A549 (cell line): ENCODE measurements at regions not wholly inside any gene's neighbourhood (a gene's known extent, or its start where the extent isn't known, plus 50 kb on each side); places are given as distances from the start of the nearest gene placed in this dataset.

Experiments used
- ATAC-seq, 2 experiments: fragments of 200-7000 bp in 1 of 2; fragments of >200 bp in 1 of 2; cut with Nextera tagmentation in 1 of 2; cut with Tn5 transposase in 1 of 2; 3 replicates each; pipeline versions ENCODE4 v1.8.0 to v1.9.1; 2018 to 2020; ENCODE audit warnings: mild to moderate bottlenecking in 1 of 2, moderate library complexity in 1 of 2
- CTCF ChIA-PET: fragments of 300-600 bp; sonication (Branson Sonifier 250); formaldehyde crosslinking; extraction: SDS; loops from one replicate; lab custom pipeline; 2021; ENCODE audit warnings: antibody characterized with exemption, inconsistent platforms; lab: Yijun Ruan, JAX
- POLR2A ChIA-PET: fragments of 350-600 bp; formaldehyde crosslinking; extraction: SDS; loops from one replicate; lab custom pipeline; 2021; ENCODE audit warnings: antibody characterized with exemption, inconsistent platforms; lab: Yijun Ruan, JAX
- DNase-seq, 2 experiments: peaks; one replicate each; pipeline versions ENCODE4 v3.0.0 to v3.0.0-alpha.2; 2011 to 2016; ENCODE audit warnings: low read depth in 1 of 2, low spot score in 1 of 2
- FAIRE-seq: peaks from 2 replicates; lab custom pipeline; 2011; peaks lifted over from hg19 to GRCh38; lab: Jason Lieb, UNC
- H3K27ac ChIP-seq, 2 experiments: fragments of >200 bp; sonication (Bioruptor Twin); formaldehyde crosslinking; 3 replicates each; pipeline ENCODE4 v1.5.1; 2016 to 2017
- H3K4me1 ChIP-seq: fragments of >200 bp; sonication (Bioruptor Twin); formaldehyde crosslinking; 3 replicates; pipeline ENCODE4 v1.6.1; 2016
- H3K4me2 ChIP-seq: fragments of >200 bp; sonication (Bioruptor Twin); formaldehyde crosslinking; 3 replicates; pipeline ENCODE4 v1.6.1; 2016
- H3K4me3 ChIP-seq: fragments of >200 bp; sonication (Bioruptor Twin); formaldehyde crosslinking; 3 replicates; pipeline ENCODE4 v1.5.1; 2016
- H3K9me3 ChIP-seq: fragments of >200 bp; sonication (Bioruptor Twin); formaldehyde crosslinking; 3 replicates; pipeline ENCODE4 v1.6.1; 2016
- CBX8 ChIP-seq: fragments of 200-600 bp; sonication (generic); IDR thresholded peaks from 2 replicates; pipeline ENCODE4 v1.6.1; 2016
- CHD4 ChIP-seq: fragments of 200-600 bp; sonication (generic); IDR thresholded peaks from 2 replicates; pipeline ENCODE4 v1.6.1; 2016; ENCODE audit warnings: antibody characterized with exemption, mild to moderate bottlenecking, borderline replicate concordance
- EHMT2 ChIP-seq: fragments of 200-600 bp; sonication (generic); IDR thresholded peaks from 2 replicates; pipeline ENCODE4 v1.6.1; 2016; ENCODE audit warnings: antibody characterized with exemption, low read depth, mild to moderate bottlenecking, moderate library complexity
- ELK1 ChIP-seq: fragments of 150-350 bp; IDR thresholded peaks from 2 replicates; pipeline ENCODE4 v1.6.1; 2014; ENCODE audit warnings: low read depth, mild to moderate bottlenecking, low read length
- ESRRA ChIP-seq: fragments of 150-350 bp; IDR thresholded peaks from 2 replicates; pipeline ENCODE4 v1.6.1; 2014; ENCODE audit warnings: mild to moderate bottlenecking, low read length, borderline replicate concordance
- FOSB ChIP-seq: fragments of 250-450 bp; sonication (Bioruptor Pico); IDR thresholded peaks from 2 replicates; pipeline ENCODE4 v1.5.0; 2020; ENCODE audit warnings: mild to moderate bottlenecking, moderate library complexity
- FOSL2 ChIP-seq, 2 experiments: fragments of 450-650 bp in 1 of 2; fragments of >200 bp in 1 of 2; sonication (Bioruptor Twin) in 1 of 2; formaldehyde crosslinking; IDR thresholded peaks; 2 replicates each; pipeline versions ENCODE4 v1.5.0 to v1.6.1; 2016 to 2020; ENCODE audit warnings: mild to moderate bottlenecking in 1 of 2, moderate library complexity in 1 of 2
- GATA3 ChIP-seq: IDR thresholded peaks from 2 replicates; pipeline ENCODE4 v1.6.1; 2012; ENCODE audit warnings: borderline replicate concordance
- HDAC2 ChIP-seq: fragments of 200-600 bp; sonication (generic); IDR thresholded peaks from 2 replicates; pipeline ENCODE4 v1.6.1; 2016
- HOXB13 ChIP-seq: fragments of 250-450 bp; sonication (Bioruptor Pico); IDR thresholded peaks from 2 replicates; pipeline ENCODE4 v1.5.0; 2020; ENCODE audit warnings: low read depth, mild to moderate bottlenecking, moderate library complexity
- KDM5A ChIP-seq: fragments of 200-600 bp; sonication (generic); IDR thresholded peaks from 2 replicates; pipeline ENCODE4 v1.6.1; 2016; ENCODE audit warnings: antibody characterized with exemption, mild to moderate bottlenecking
- MAZ ChIP-seq: fragments of 150-350 bp; IDR thresholded peaks from 2 replicates; pipeline ENCODE4 v1.6.1; 2014; ENCODE audit warnings: antibody characterized with exemption, low read depth, low read length, borderline replicate concordance
- NR3C1 ChIP-seq: fragments of >200 bp; sonication (Bioruptor Twin); formaldehyde crosslinking; IDR thresholded peaks from 3 replicates; pipeline ENCODE4 v1.6.1; 2017
- PHF8 ChIP-seq: fragments of 200-600 bp; sonication (generic); IDR thresholded peaks from 2 replicates; pipeline ENCODE4 v1.6.1; 2016; ENCODE audit warnings: low read depth, mild to moderate bottlenecking, antibody characterized with exemption, moderate library complexity, borderline replicate concordance
- POLR2AphosphoS2 ChIP-seq: conservative IDR thresholded peaks from 2 replicates; pipeline ENCODE4 v1.6.1; 2012; ENCODE audit warnings: low read length, improper control_type of control experiment, inconsistent platforms
- RARB ChIP-seq: fragments of 250-450 bp; sonication (Bioruptor Pico); IDR thresholded peaks from 2 replicates; pipeline ENCODE4 v1.8.0; 2021; ENCODE audit warnings: mild to moderate bottlenecking, moderate library complexity
- RCOR1 ChIP-seq: fragments of 150-350 bp; IDR thresholded peaks from 2 replicates; pipeline ENCODE4 v1.6.1; 2014; ENCODE audit warnings: antibody characterized with exemption, low read length, low read depth
- RNF2 ChIP-seq: fragments of 200-600 bp; sonication (generic); IDR thresholded peaks from 2 replicates; pipeline ENCODE4 v1.6.1; 2016; ENCODE audit warnings: low read depth, mild to moderate bottlenecking, antibody characterized with exemption, moderate library complexity, borderline replicate concordance
- TFCP2L1 ChIP-seq: fragments of 250-450 bp; sonication (Bioruptor Pico); IDR thresholded peaks from 2 replicates; pipeline ENCODE4 v1.5.0; 2021; ENCODE audit warnings: mild to moderate bottlenecking
- USF2 ChIP-seq: fragments of 450-650 bp; IDR thresholded peaks from 2 replicates; pipeline ENCODE4 v1.6.1; 2014; ENCODE audit warnings: antibody characterized with exemption
- ZC3H11A ChIP-seq: fragments of 450-650 bp; IDR thresholded peaks from 2 replicates; pipeline ENCODE4 v1.6.1; 2014; ENCODE audit warnings: antibody characterized with exemption, mild to moderate bottlenecking
- WGBS: methylation state at CpG from one replicate; pipeline ENCODE4 v1.1.6; 2017; ENCODE audit errors: missing lambda C conversion rate; 5-methylcytosine and 5-hydroxymethylcytosine counted together
- TF ChIP-seq, protein P1 (sequence below): fragments of >200 bp; sonication (Bioruptor Twin); formaldehyde crosslinking; IDR thresholded peaks from 2 replicates; pipeline ENCODE4 v1.6.1; 2016
- TF ChIP-seq, protein P2 (sequence below): fragments of 250-450 bp; sonication (Bioruptor Pico); IDR thresholded peaks from 2 replicates; pipeline ENCODE4 v1.5.0; 2021; ENCODE audit warnings: mild to moderate bottlenecking, moderate library complexity, borderline replicate concordance
- TF ChIP-seq, protein P3 (sequence below): fragments of >200 bp; sonication (Bioruptor Twin); formaldehyde crosslinking; IDR thresholded peaks from 3 replicates; pipeline ENCODE4 v1.5.1; 2016

DNA sequence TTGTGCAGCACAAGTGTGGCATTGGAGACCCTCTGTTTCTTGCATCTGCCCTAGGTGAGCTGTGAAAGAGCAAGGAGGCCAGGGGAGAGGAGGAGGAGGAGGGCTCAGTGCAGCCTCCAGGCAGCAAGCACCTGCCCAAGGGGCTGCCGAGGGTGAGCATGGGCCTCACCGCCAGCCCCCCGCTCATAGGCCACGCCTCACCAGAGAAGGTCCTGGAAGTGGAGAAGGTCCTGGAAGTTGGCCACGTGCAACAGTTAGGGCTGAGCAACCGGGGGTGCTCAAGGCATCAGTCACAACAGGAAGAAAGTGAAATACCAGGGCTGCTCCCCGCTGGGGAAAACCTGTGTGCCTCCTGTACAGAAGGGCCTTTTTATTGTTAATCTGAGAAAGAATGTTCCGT lies 168.9 kb downstream of the TEX29 start:
- H3K9me3 ChIP-seq: peaks cover 3% of the 10 kb centered on the region; the same call in 1 of the 3 replicates
- H3K4me2 ChIP-seq: no peak overlapping the region
- TF ChIP-seq MAZ (no peak), FOSL2 (IDR thresholded peaks at IDR 0.05) (no peak), FOSL2 (CRISPR knock-in tag; IDR thresholded peaks at IDR 0.05) (no peak), PHF8 (no peak), NR3C1 (no peak), RARB (CRISPR knock-in tag) (no peak), ELK1 (no peak), TFCP2L1 (CRISPR knock-in tag) (no peak), RCOR1 (no peak), ESRRA (no peak), FOSB (no peak), CHD4 (no peak), RNF2 (no peak), GATA3 (no peak), HOXB13 (CRISPR knock-in tag) (no peak), EHMT2 (no peak), USF2 (no peak)
- TF ChIP-seq, protein P1, sequence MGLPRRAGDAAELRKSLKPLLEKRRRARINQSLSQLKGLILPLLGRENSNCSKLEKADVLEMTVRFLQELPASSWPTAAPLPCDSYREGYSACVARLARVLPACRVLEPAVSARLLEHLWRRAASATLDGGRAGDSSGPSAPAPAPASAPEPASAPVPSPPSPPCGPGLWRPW: no peak
- TF ChIP-seq, protein P2, sequence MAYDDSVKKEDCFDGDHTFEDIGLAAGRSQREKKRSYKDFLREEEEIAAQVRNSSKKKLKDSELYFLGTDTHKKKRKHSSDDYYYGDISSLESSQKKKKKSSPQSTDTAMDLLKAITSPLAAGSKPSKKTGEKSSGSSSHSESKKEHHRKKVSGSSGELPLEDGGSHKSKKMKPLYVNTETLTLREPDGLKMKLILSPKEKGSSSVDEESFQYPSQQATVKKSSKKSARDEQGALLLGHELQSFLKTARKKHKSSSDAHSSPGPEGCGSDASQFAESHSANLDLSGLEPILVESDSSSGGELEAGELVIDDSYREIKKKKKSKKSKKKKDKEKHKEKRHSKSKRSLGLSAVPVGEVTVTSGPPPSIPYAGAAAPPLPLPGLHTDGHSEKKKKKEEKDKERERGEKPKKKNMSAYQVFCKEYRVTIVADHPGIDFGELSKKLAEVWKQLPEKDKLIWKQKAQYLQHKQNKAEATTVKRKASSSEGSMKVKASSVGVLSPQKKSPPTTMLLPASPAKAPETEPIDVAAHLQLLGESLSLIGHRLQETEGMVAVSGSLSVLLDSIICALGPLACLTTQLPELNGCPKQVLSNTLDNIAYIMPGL (CRISPR knock-in tag): no peak
- CTCF ChIA-PET: interaction anchor here (2.2 kb wide), 1 partner anchor 15 kb away, joined by 8 read pairs; no protein-coding TSS in a partner anchor
- no peak overlapping the region for H3K4me3 ChIP-seq
- H3K4me1 ChIP-seq: no peaks in the 10 kb centered on the region
- FAIRE-seq (no peak), ATAC-seq (no peak), DNase-seq (no peak)
- no peak overlapping the region for H3K27ac ChIP-seq
- 35% methylated on average over 7 of the region's 8 CpGs for WGBS
- POLR2A ChIA-PET: no interaction called here

DNA sequence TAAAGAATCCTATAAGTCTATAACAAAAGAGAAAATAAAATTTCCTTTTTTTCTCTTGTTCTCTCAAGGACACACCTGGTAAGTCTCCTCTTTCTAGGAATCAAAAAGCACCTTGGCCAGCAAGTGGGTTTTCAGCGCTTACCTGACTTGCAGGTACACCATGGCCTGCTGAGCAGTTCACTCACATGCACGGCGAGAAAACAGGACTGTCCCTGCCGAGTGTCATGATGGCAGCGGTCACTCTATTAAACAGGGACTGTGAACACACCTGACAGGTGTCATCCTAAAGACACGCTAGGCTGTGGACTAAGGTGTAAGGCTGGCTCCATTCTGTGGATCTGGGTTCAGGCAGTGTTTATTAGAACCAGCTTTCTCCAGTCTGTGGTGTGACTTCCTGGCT lies 170.2 kb downstream of the TEX29 start:
- ChIA-PET CTCF (no interaction called here), POLR2A (no interaction called here)
- Histone ChIP-seq H3K4me1 (no peaks in the 10 kb centered on the region), H3K9me3 (peaks cover 3% of the 10 kb centered on the region; the same call in 1 of the 3 replicates), H3K4me3 (no peak overlapping the region), H3K27ac (no peak overlapping the region), H3K4me2 (no peak overlapping the region)
- TF ChIP-seq HDAC2: no peak
- no peak for TF ChIP-seq POLR2AphosphoS2
- TF ChIP-seq KDM5A: no peak
- TF ChIP-seq ZC3H11A: no peak
- TF ChIP-seq RARB (CRISPR knock-in tag): no peak
- TF ChIP-seq CBX8: no peak
- TF ChIP-seq, protein P3, sequence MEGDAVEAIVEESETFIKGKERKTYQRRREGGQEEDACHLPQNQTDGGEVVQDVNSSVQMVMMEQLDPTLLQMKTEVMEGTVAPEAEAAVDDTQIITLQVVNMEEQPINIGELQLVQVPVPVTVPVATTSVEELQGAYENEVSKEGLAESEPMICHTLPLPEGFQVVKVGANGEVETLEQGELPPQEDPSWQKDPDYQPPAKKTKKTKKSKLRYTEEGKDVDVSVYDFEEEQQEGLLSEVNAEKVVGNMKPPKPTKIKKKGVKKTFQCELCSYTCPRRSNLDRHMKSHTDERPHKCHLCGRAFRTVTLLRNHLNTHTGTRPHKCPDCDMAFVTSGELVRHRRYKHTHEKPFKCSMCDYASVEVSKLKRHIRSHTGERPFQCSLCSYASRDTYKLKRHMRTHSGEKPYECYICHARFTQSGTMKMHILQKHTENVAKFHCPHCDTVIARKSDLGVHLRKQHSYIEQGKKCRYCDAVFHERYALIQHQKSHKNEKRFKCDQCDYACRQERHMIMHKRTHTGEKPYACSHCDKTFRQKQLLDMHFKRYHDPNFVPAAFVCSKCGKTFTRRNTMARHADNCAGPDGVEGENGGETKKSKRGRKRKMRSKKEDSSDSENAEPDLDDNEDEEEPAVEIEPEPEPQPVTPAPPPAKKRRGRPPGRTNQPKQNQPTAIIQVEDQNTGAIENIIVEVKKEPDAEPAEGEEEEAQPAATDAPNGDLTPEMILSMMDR: no peak
- no peak for DNase-seq
- WGBS: 21% methylated on average over 5 of the region's 6 CpGs
- FAIRE-seq: no peak
- no peak for ATAC-seq
